Right renal pelvis (tissue), 4 donors: ENCODE measurements at regions not wholly inside any gene's neighbourhood (a gene's known extent, or its start where the extent isn't known, plus 50 kb on each side); places are given as distances from the start of the nearest gene placed in this dataset.

Experiments used
- DNase-seq, 4 donors: peaks; one replicate each; pipeline ENCODE4 v3.0.0-alpha.2; 2013; ENCODE audit warnings: low read depth in 4 of 4, low spot score in 3 of 4, missing footprints in 1 of 4

DNA sequence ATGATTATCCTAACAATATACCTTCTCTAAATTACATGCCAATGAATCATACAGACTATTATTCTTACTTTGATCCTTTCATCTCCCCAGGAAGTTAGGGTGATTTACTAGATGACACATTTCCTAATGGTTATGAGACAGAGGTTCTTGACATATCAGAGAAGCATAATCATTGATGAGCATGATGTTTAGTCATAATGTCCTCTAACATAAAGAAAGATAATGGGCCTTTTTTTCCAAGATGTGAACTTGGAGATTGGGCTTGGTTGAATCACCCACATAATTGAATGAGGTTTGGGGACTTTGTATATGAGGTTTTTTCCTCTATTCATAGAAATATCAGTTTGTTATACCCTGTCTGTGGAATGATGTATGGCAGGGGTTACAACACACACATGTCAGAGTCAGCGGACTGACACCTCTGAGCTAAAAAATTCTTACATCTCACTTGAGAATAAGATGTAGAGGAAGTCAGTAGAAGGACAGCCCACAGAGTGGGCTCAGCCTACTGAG, 69.7 kb upstream of the DCBLD2 start:
- DNase-seq: no peak

DNA sequence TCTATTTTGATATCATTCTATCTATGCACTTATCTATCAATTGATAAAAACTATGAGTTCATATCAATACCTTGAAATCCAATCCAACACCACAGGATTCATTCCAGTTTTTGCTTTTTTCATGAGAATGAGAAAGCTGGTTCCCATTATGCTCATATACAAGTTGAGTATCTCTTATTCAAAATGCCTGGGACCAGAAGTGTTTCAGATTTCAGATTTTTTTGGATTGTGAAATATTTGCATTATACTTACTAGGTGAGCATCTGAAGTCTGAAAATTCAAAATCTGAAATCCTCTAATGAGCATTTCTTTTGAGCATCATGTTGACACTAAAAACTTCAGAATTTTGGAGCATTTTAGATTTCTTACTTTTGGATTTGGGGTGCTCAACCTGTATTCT, 67.8 kb upstream of the DCBLD2 start:
- DNase-seq: no peak

- DNase-seq: no peak
Measured at GRCh38 chr3:98968824-98969223, 67.3 kb upstream of the DCBLD2 start.

GRCh38 chr3:98968347-98968746, 66.9 kb upstream of the DCBLD2 start:
- no peak for DNase-seq

GRCh38 chr3:98967758-98968157, 66.3 kb upstream of the DCBLD2 start:
- no peak for DNase-seq

DNA sequence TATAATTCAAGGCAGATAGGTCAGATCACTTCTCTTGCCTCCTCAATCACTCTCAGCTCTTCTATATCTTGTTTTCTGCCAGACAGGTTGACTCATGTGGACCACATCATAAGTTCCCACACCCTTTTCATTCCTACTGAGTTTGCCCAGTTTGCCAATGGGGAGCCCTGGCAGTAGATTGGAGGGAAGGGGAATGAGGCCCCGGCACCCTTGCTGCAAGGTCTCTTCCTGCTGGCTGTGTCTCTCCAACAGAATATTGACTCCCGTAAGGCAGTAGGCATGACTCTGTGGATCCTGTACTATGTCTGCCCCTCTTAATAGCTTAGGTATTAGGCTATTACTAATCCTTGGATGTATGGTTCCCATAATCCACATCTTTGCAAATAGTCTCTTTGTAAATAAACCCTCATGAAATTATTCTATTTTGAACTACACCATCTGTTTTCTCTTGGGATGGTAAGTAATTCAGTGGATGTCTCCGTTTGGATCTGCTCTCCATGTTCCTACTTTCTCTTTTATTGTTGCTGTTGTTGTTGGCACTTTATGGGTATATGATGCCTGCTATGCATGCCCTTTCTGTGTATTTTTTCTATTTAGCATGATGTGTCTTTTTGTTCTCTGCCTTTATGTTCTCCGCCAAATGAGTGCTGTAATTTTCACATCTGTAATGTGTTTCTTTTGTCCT, 65.5 kb upstream of the DCBLD2 start:
- DNase-seq: no peak

DNA sequence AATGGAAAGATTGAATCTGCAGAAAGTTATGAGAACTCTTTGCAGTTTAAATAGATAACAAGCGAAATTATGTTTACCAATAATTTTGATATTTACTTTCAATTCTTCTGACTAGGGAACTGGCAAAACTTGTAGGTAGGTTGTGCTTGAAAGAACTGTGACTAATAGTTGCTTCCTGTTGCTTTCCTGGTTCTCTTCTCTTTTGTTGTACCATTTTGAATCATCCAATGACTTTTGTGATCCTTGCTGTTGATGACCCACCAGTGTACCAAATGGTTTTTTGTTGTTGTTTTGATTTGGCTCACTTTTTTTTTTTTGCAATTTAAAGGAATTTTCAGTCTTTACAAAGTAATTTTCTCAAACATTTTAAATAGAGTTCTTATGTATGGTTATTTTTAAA, 64.9 kb upstream of the DCBLD2 start:
- DNase-seq: no peak

DNA sequence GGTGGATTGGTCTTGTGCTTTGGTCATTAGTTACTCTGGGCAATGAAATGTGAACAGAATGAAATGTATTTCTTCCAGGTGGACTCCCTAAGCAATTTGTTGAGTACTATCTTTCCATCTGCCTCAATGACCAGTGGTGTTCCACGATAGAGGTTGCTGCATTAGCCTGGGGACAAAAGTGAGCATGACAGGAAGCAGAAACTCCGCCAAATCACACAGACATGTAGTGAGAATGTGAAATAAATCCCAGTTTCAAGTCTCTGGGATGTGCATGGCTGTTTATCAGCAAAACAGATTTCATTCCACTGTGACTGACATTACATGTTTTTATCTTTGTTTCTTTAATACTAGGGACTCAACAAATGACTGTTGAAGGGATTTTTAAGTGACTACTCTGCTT, 63.3 kb upstream of the DCBLD2 start:
- no peak for DNase-seq

DNA sequence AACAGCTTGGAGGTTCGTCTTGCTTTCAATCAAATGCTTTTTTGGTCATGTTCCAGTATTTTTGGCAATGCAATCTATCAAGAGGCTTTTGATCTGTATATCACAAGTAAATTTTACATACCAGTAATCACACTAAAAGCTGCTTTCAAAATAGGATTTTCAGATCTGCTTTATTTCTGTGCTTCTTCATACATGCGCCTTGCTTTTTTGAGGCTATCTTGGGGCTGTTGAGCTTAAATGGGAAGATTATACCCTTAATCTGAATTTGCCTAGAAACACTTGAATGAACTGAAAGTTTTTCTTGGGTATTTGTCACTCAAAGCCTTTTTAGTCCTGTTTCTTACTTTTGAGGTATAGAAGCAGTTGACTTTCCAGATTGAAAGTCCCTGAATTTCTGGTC, 62.1 kb upstream of the DCBLD2 start:
- DNase-seq: no peak

DNA sequence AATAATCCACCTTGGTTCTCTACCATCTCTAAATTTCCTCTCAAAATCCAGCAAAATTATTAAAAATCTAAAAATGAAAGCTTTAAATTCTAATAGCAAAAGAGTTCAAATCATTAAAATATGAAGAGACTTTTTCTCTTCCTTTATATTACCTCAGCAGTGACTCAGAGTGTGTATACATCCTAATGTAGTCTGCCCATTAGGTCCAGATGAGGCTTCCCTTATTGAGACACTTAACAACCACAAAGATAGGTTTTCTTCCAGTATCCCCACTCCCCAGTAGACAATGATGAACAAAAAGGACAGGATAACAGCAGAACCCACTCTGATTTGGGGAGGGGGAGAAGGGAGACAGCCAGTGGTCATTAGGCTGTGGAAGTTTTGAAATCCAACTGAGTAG, 61.5 kb upstream of the DCBLD2 start:
- no peak for DNase-seq

- no peak for DNase-seq
Measured at GRCh38 chr3:98962189-98962930, 60.9 kb upstream of the DCBLD2 start.

DNA sequence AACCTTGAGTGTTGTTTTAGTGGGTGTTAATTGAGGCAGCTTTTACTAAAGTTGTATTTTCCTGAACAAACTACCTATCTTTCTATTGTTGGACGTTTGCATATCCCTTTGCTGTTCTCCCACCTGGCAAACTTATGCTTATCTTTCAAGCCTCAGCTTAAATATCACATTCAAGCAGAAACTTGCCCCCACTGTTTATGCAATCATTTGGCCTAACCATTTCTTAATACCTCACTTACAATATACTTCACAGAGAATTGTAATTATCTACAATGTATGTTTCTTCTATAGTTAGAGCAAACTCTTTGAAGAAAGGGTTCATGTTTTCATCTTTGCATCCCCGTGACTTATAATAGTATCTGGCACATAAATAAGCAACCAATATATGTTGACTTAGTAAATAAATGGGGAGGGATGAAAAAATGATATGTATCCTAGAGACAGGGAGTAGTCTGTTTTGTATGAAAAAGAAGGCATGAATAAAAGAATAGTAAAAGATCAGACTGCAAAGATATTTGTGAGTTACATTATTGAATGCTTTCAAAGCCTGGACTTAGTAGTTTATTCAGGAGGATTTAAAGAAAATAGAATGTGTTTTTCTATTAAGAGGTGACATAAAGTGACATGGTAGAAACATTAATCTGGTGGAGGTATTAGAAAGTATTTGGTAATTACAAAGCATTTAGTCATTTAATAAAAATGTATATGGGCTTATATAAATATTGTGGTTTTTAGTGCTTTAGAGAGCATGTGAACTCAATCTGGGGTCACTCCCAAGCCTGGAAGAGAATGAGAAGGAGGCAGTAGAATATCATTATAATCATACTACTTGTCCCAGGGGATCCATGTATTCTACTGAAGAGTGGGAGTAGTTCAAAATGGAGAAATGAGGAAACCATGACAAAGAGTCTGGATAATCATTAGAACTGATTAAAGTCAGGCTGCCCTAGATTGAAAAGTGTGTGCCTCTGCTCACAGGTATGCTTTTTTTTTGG, 60.0 kb upstream of the DCBLD2 start:
- no peak for DNase-seq

GRCh38 chr3:98957681-98958080, 56.2 kb upstream of the DCBLD2 start:
- DNase-seq: no peak

GRCh38 chr3:98956008-98956407, 54.5 kb upstream of the DCBLD2 start:
- DNase-seq: no peak

GRCh38 chr3:98954791-98955604, 53.5 kb upstream of the DCBLD2 start:
- DNase-seq: no peak

DNA sequence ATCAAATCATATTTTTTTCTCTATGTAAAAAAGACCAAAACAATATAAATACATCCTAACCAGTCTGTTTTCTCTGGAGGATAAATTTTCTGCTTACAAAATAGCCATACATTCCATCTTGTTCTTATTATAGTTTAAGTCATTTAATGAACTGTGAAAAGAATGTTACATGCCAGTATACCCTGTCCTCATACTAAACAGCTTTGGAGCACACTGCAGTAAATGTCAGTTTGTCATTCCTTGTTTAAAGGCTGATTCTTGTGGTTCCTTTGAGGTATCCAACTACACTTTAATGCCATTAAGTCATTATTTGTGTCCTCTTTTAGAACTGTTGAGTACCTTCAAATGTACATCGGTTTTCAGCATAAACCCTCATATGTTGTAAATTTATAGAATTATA, 52.7 kb upstream of the DCBLD2 start:
- DNase-seq: no peak

- no peak for DNase-seq
Measured at GRCh38 chr3:98952404-98952803, 50.9 kb upstream of the DCBLD2 start.
